ENCODE measurements at regions not wholly inside any gene's neighbourhood (a gene's known extent, or its start where the extent isn't known, plus 50 kb on each side); places are given as distances from the start of the nearest gene placed in this dataset.

- DNase-seq: no peak
- intact Hi-C loops (cut with DNase I; ENCODE audit: low total_unique reads): no loop called here
- TF ChIP-seq POLR2A (IDR thresholded peaks at IDR 0.05) (no peak), CTCF (IDR thresholded peaks at IDR 0.05) (no peak)
- Histone ChIP-seq H3K27ac (no peak overlapping the region), H3K36me3 (ENCODE audit: low read depth, missing control alignments) (no peaks in the 10 kb centered on the region), H3K27me3 (no peaks in the 10 kb centered on the region), H3K4me1 (no peaks in the 10 kb centered on the region), H3K9me3 (no peaks in the 10 kb centered on the region), H3K4me3 (no peak overlapping the region)
- 30 to 35% methylated on average over 3 of the region's 3 CpGs for WGBS, 2 donors
Measured at GRCh38 chr5:114255260-114255659, 106.6 kb upstream of the KCNN2 start.

GRCh38 chr5:114261989-114262388 is 99.9 kb upstream of the KCNN2 start:
- intact Hi-C loops (cut with DNase I; ENCODE audit: low total_unique reads): no loop called here
- DNase-seq: no peak
- no peak overlapping the region for H3K27ac ChIP-seq
- 76 to 81% methylated on average over 3 of the region's 3 CpGs for WGBS, 2 donors
- no peaks in the 10 kb centered on the region for H3K36me3 ChIP-seq (ENCODE audit: low read depth, missing control alignments)
- H3K4me3 ChIP-seq: no peak overlapping the region
- TF ChIP-seq CTCF (IDR thresholded peaks at IDR 0.05): no peak
- no peak for TF ChIP-seq POLR2A (IDR thresholded peaks at IDR 0.05)
- H3K4me1 ChIP-seq: no peaks in the 10 kb centered on the region
- no peaks in the 10 kb centered on the region for H3K9me3 ChIP-seq
- no peaks in the 10 kb centered on the region for H3K27me3 ChIP-seq

GRCh38 chr5:114265432-114266060 is 96.3 kb upstream of the KCNN2 start:
- Histone ChIP-seq H3K36me3 (ENCODE audit: low read depth, missing control alignments) (no peaks in the 10 kb centered on the region), H3K4me1 (no peaks in the 10 kb centered on the region), H3K9me3 (no peaks in the 10 kb centered on the region), H3K27ac (no peak overlapping the region), H3K4me3 (no peak overlapping the region), H3K27me3 (no peaks in the 10 kb centered on the region)
- DNase-seq: no peak
- TF ChIP-seq POLR2A (IDR thresholded peaks at IDR 0.05) (no peak), CTCF (IDR thresholded peaks at IDR 0.05) (no peak)
- WGBS, 2 donors: 46 to 63% methylated on average over 2 of the region's 2 CpGs
- intact Hi-C loops (cut with DNase I; ENCODE audit: low total_unique reads): no loop called here

GRCh38 chr5:114266374-114266773 is 95.5 kb upstream of the KCNN2 start:
- intact Hi-C loops (cut with DNase I; ENCODE audit: low total_unique reads): no loop called here
- no peaks in the 10 kb centered on the region for H3K9me3 ChIP-seq
- no peak overlapping the region for H3K27ac ChIP-seq
- no peaks in the 10 kb centered on the region for H3K27me3 ChIP-seq
- no peaks in the 10 kb centered on the region for H3K4me1 ChIP-seq
- no peaks in the 10 kb centered on the region for H3K36me3 ChIP-seq (ENCODE audit: low read depth, missing control alignments)
- DNase-seq: no peak
- 90 to 96% methylated on average over 1 of the region's 1 CpG for WGBS, 2 donors
- TF ChIP-seq POLR2A (IDR thresholded peaks at IDR 0.05) (no peak), CTCF (IDR thresholded peaks at IDR 0.05) (no peak)
- H3K4me3 ChIP-seq: no peak overlapping the region

GRCh38 chr5:114296191-114296590 is 65.7 kb upstream of the KCNN2 start:
- intact Hi-C loops (cut with DNase I; ENCODE audit: low total_unique reads): no loop called here
- 75 to 79% methylated on average over 1 of the region's 1 CpG for WGBS, 2 donors
- TF ChIP-seq CTCF (IDR thresholded peaks at IDR 0.05) (no peak), POLR2A (IDR thresholded peaks at IDR 0.05) (no peak)

More at GRCh38 chr5:114296191-114296590, 65.7 kb upstream of the KCNN2 start:
- no peaks in the 10 kb centered on the region for H3K36me3 ChIP-seq (ENCODE audit: low read depth, missing control alignments)
- no peak for DNase-seq
- no peak overlapping the region for H3K4me3 ChIP-seq
- no peaks in the 10 kb centered on the region for H3K27me3 ChIP-seq
- no peaks in the 10 kb centered on the region for H3K9me3 ChIP-seq
- H3K27ac ChIP-seq: no peak overlapping the region
- H3K4me1 ChIP-seq: no peaks in the 10 kb centered on the region
